ENCODE measurements at regions not wholly inside any gene's neighbourhood (a gene's known extent, or its start where the extent isn't known, plus 50 kb on each side); places are given as distances from the start of the nearest gene placed in this dataset.

DNA sequence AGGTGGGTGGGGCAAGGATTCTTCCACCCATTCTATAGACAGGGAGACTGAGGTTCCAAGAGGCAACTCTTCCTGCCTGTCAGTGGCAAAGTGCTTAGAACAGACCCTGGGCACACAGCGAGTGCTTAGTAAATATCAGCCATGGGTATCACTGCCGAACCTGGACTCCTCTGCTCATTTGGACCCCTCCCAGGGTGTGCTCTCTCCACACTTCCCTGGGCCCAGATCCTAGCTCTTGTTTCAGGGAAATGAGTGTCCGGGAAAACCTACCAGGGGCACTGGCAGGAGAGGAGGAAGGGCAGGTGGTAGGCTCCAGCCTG, 136.3 kb downstream of the CYP26B1 start:
- H3K27me3 Mint-ChIP-seq (ENCODE audit: unreplicated experiment), result peaks cover 10% of the 10 kb centered on the region
- DNase-seq (ENCODE audit: extremely low spot score, unreplicated experiment), result no peak
- H3K4me3 Mint-ChIP-seq (ENCODE audit: unreplicated experiment), result no peak overlapping the region
- no peak overlapping the region for H3K27ac Mint-ChIP-seq (ENCODE audit: unreplicated experiment)
- TF ChIP-seq, protein P1, sequence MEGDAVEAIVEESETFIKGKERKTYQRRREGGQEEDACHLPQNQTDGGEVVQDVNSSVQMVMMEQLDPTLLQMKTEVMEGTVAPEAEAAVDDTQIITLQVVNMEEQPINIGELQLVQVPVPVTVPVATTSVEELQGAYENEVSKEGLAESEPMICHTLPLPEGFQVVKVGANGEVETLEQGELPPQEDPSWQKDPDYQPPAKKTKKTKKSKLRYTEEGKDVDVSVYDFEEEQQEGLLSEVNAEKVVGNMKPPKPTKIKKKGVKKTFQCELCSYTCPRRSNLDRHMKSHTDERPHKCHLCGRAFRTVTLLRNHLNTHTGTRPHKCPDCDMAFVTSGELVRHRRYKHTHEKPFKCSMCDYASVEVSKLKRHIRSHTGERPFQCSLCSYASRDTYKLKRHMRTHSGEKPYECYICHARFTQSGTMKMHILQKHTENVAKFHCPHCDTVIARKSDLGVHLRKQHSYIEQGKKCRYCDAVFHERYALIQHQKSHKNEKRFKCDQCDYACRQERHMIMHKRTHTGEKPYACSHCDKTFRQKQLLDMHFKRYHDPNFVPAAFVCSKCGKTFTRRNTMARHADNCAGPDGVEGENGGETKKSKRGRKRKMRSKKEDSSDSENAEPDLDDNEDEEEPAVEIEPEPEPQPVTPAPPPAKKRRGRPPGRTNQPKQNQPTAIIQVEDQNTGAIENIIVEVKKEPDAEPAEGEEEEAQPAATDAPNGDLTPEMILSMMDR (IDR thresholded peaks at IDR 0.05), result no peak
- H3K9me3 Mint-ChIP-seq (ENCODE audit: unreplicated experiment), result peaks cover 4% of the 10 kb centered on the region
- peaks cover 8% of the 10 kb centered on the region for H3K4me1 Mint-ChIP-seq (ENCODE audit: unreplicated experiment)
- no peaks in the 10 kb centered on the region for H3K36me3 Mint-ChIP-seq (ENCODE audit: unreplicated experiment)

DNA sequence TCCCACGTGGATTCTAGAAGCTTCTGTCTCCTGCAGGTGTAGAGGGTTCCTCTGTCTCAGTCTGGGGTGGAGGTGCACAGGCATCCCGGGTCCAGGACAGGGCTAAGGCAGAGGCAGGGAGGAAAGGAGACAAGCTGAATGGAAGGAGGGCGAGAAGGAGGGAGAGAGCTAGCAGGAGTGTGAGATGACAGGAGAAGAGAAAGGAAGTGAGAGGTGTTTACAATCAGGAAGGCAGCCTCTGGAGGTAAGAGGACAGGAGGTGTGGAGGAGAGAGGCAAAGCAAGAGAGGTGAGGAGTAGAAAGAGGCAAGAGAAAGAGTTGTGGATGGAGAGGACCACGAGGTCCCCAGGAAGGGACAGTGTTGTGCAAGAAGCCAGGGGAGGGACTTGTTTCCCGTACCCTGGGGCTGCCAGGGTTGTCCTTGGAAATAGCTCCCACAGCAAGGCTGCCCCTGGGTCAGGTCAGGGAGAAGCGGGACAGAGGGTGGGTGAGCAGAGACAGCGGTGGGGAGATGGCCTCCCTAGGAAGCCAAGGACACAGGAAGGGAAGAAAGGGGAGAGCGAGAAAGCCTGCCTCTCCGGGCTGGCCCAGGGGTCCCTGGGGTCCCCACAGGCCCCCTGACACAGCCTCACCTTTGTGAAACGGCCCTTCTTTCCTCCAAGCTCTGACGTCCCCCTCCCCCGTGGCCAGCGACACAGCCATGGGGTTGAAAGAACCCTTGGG, 136.9 kb downstream of the CYP26B1 start:
- no peaks in the 10 kb centered on the region for H3K36me3 Mint-ChIP-seq (ENCODE audit: unreplicated experiment)
- DNase-seq (ENCODE audit: extremely low spot score, unreplicated experiment), result peak; percentile 82
- H3K9me3 Mint-ChIP-seq (ENCODE audit: unreplicated experiment), result peaks cover 4% of the 10 kb centered on the region
- peaks cover 8% of the 10 kb centered on the region for H3K4me1 Mint-ChIP-seq (ENCODE audit: unreplicated experiment)
- peaks cover 10% of the 10 kb centered on the region for H3K27me3 Mint-ChIP-seq (ENCODE audit: unreplicated experiment)
- no peak overlapping the region for H3K27ac Mint-ChIP-seq (ENCODE audit: unreplicated experiment)
- TF ChIP-seq, protein P1 (IDR thresholded peaks at IDR 0.05), result no peak
- no peak overlapping the region for H3K4me3 Mint-ChIP-seq (ENCODE audit: unreplicated experiment)

DNA sequence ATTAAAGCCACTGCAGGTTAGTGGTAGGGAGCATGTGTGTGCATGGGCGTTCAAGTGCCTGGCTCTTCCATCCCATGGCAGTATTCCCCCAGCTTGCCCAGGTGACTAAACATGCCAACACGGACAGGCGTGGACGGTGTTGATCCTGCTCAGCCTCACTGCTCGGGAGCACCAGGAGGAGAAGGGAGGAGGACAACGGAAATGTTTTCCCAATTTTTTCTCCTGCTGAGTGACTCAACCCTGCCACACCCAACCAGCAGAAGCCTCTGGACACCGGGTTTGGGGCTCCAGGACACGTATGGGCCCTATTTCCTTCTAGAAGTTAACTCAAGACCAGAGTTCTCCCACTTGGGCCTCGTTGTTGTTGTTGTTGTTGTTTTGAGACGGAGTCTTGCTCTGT, 139.1 kb downstream of the CYP26B1 start:
- Mint-ChIP-seq H3K4me3 (ENCODE audit: unreplicated experiment) (no peak overlapping the region), H3K4me1 (ENCODE audit: unreplicated experiment) (peaks cover 8% of the 10 kb centered on the region), H3K27me3 (ENCODE audit: unreplicated experiment) (peaks cover 11% of the 10 kb centered on the region), H3K9me3 (ENCODE audit: unreplicated experiment) (no peaks in the 10 kb centered on the region), H3K27ac (ENCODE audit: unreplicated experiment) (no peak overlapping the region), H3K36me3 (ENCODE audit: unreplicated experiment) (no peaks in the 10 kb centered on the region)
- TF ChIP-seq, protein P1 (IDR thresholded peaks at IDR 0.05), result no peak
- no peak for DNase-seq (ENCODE audit: extremely low spot score, unreplicated experiment)

DNA sequence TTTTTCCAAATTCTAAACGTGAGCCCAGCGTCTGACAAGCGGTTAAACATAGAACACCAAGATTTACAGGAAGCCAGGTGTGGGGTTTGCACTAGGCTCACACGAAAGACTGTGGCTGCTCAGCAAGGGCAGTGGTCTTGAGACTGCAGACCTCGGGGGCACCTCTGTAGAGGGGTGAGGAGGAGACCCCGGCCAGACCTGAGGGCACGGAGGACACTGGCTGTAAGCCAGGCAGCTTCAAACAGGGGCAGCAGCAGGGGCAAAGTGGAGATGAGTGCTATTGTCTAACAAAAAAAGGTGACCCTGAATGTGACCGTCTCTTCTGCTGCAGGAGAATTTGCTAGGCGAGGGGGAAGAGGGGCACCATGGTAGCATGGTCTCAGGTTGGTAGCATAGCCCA, 140.3 kb downstream of the CYP26B1 start:
- H3K36me3 Mint-ChIP-seq (ENCODE audit: unreplicated experiment), result no peaks in the 10 kb centered on the region
- H3K27me3 Mint-ChIP-seq (ENCODE audit: unreplicated experiment), result peaks cover 16% of the 10 kb centered on the region
- TF ChIP-seq, protein P1 (IDR thresholded peaks at IDR 0.05), result no peak
- DNase-seq (ENCODE audit: extremely low spot score, unreplicated experiment), result no peak
- peaks cover 8% of the 10 kb centered on the region for H3K4me1 Mint-ChIP-seq (ENCODE audit: unreplicated experiment)
- H3K4me3 Mint-ChIP-seq (ENCODE audit: unreplicated experiment), result no peak overlapping the region
- H3K9me3 Mint-ChIP-seq (ENCODE audit: unreplicated experiment), result no peaks in the 10 kb centered on the region
- no peak overlapping the region for H3K27ac Mint-ChIP-seq (ENCODE audit: unreplicated experiment)

DNA sequence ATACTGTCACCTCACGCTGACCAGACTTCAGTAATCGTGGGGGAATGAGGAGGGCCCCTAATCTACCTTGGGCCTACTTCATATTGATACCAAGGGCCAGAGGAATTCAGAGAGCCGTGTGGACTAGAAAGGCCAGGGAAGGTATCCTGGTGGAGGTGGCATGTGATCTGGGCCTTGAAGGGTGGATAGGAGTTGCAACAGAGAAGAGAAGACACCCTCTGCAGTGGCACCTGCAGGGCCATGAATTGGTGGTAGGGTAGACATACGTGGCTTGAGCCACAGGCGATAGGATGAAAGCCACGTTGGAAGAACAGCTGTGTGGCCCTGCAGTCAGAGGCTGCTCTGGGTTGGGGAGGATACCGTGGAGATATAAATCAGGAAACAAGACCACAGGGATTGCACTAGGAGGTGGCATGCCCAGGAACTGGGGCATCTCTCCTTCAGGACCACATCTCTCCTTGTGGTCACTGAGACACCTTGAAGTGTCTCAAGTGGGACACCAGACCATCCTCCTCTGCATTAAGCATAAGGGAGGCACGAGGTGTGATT, 141.4 kb downstream of the CYP26B1 start:
- Mint-ChIP-seq H3K36me3 (ENCODE audit: unreplicated experiment) (no peaks in the 10 kb centered on the region), H3K27ac (ENCODE audit: unreplicated experiment) (no peak overlapping the region), H3K9me3 (ENCODE audit: unreplicated experiment) (no peaks in the 10 kb centered on the region), H3K4me3 (ENCODE audit: unreplicated experiment) (no peak overlapping the region), H3K27me3 (ENCODE audit: unreplicated experiment) (peaks cover 16% of the 10 kb centered on the region), H3K4me1 (ENCODE audit: unreplicated experiment) (peaks cover 8% of the 10 kb centered on the region)
- no peak for DNase-seq (ENCODE audit: extremely low spot score, unreplicated experiment)
- TF ChIP-seq, protein P1 (IDR thresholded peaks at IDR 0.05), result no peak

Data from osteocyte (in vitro differentiated cells).